CD4-positive, alpha-beta T cell treated with Interleukin-6 at 100 ng/mL for 8 hours (primary cell): ENCODE measurements at regions not wholly inside any gene's neighbourhood (a gene's known extent, or its start where the extent isn't known, plus 50 kb on each side); places are given as distances from the start of the nearest gene placed in this dataset.

ENCODE experiments used
- DNase-seq: peaks from one replicate; pipeline ENCODE4 v3.0.0-alpha.2; 2020; ENCODE audit warnings: mixed read lengths, low spot score

DNA sequence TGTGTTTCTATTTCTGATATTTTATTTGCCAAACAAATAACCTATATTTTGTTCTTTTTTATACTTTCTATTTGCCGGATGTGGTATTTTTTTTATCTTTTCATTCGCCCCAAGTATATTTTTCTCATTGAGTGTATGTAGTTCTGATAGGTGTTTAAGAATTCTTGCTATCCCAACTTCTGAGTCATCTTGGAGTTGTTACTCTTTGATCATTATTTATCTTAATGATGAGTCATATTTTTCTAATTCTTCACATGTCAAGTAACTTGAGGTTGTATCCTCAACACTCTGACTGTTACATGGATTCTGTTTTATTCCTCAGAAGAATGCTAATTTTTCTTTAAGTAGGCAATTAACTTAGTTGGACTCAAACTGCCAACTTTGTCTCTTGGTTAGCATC, 498.1 kb downstream of the TLE1 start:
- no peak for DNase-seq

GRCh38 chr9:81190659-81191058, 498.7 kb downstream of the TLE1 start:
- DNase-seq, result no peak

DNA sequence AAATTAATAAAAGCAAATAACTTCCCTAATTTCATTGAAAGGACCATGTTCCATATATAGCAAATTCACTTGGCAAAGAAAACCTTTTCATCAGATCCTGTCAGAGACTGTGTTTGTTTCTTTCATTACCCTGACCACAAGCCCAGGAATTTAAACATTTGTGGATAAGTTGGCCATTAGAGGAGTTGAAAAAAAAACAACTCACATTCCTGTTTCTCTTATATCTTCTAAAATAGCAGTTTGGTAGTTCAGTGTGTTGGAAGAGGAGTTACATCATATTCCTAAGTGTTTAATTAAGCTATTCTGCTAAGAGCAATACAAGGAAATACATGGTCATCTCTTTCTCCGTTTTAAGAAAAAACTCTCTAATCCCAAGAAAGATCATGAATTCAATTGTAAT, 505.6 kb downstream of the TLE1 start:
- DNase-seq, result no peak

DNA sequence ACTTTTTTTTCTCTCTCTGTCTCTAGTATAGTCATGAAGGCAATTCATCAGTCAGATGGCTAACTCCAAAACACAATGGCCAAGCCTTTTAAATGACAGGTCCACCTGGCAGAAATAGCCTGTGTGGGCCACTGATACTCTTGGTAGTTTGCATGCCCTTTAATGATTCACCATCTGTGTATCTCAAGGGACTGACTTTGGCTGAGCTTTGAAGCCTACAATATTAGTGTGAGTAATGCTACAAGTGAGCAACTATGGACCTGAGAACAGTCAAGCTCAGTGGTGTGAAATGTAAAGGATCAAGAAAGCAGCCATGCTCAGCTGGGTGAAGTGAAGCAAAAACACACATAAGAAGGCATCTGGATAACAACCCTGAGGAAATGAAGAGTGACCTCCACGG, 506.9 kb downstream of the TLE1 start:
- no peak for DNase-seq

GRCh38 chr9:81174023-81174422, 515.3 kb downstream of the TLE1 start:
- no peak for DNase-seq

GRCh38 chr9:81171689-81172088, 517.7 kb downstream of the TLE1 start:
- no peak for DNase-seq

GRCh38 chr9:81162361-81162760, 527.0 kb downstream of the TLE1 start:
- no peak for DNase-seq

GRCh38 chr9:81156381-81156780, 533.0 kb downstream of the TLE1 start:
- no peak for DNase-seq

DNA sequence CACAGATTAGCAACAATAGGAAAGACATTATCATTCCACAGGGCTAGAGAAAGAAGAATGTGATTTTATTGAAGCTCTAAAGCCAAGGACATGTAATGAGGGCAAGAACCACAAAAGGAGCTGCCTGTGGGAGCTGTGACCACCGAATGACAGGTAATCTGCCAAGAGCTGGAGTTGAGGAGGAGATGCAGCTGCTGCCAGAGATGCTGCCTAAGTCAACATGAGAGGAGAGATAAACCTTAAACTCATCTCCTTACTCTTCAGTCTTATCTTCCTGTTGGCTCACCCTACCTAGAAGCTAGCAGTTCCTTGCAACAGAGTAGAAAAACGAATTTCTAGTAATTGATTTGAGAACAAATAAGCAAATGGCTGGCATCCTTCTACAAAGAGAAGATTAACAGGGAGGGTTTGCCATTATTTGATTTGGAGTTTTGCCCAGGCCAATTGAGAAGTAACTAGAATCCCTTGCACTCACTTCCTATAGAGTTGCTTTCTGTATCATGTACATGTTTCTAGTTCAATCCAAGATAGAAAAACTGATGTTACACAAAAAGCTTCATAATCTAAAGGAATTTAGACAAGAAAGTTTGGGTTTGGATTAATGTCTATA, 539.2 kb downstream of the TLE1 start:
- no peak for DNase-seq

- no peak for DNase-seq
These were observed 542.5 kb downstream of the TLE1 start for GRCh38 chr9:81146684-81147337.

DNA sequence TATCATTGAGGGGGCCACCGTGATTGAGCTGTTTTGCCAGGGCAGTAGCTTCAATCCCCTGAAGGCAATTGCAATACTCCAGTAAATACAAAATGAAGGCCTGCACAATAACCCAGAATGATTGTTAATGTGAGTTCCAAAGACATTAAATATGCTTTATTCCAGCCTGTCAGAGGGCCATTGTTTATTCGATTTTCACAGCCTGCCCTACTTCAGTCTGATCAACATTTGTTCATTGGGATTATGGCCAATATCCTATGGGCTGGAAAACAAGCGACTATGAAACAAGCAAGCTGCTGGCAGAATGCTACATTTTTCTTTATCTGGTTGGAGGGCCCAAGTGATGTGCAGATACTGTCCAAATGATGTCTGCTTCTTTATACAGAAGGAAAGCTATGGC, 543.1 kb downstream of the TLE1 start:
- no peak for DNase-seq

DNA sequence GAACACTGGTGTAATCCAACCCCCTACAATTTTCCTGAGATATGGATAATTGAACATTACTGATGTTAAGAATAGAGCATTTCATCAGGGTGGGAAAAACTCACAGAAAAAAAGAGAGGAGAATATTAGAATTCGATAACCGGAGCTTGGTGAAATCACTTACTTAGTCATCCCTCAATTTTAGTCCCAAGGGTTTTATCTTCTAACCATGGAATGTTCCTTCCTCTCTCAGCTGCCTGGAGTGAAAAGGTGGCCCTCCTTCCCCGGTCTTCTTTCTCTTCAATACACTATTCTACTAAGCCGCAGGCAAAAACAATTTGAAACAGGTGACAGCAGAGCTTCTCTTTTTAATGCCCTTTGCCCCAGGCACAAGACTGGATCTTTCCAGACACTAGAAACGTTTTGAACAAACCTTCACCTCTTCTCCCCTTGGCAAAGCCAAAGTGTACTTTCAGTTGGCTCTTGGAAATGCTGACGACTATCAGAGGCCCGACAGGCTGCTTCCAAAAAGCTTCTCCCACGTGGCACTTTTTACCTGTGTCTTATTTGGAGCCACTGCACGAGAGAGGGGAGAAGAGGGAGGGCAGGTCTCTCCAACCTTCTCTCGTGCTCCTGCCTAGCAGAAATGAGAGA, 543.9 kb downstream of the TLE1 start:
- DNase-seq, result no peak

- DNase-seq, result no peak
These were observed 547.4 kb downstream of the TLE1 start for GRCh38 chr9:81141961-81142360.

DNA sequence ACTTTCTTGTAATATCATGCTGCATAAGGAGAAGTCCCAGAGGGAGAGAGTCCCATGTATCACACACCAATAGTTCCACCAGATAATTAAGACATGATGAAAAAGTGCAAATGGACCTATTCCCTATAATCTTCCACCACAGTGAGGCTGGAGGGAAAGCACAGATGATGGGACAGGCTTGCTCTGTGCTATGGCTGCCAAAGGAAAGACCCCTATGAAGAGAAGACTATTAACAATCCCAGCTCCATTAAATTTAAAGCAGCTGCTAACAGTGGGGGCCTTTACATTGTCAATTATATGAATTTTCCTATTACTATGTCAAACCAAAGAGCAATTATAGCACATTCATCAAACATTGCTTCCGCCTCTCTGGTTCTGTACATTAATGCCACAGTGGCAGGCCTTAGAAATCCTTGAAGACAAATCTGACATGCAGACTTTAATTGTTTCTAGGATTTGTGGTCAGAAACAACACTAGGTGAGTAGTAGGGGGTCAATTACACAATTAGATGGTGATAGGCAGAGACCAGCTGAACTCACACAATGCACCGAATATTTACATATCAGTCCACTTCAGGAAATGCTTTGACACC, 551.3 kb downstream of the TLE1 start:
- no peak for DNase-seq

GRCh38 chr9:81132796-81133195, 556.6 kb downstream of the TLE1 start:
- no peak for DNase-seq

DNA sequence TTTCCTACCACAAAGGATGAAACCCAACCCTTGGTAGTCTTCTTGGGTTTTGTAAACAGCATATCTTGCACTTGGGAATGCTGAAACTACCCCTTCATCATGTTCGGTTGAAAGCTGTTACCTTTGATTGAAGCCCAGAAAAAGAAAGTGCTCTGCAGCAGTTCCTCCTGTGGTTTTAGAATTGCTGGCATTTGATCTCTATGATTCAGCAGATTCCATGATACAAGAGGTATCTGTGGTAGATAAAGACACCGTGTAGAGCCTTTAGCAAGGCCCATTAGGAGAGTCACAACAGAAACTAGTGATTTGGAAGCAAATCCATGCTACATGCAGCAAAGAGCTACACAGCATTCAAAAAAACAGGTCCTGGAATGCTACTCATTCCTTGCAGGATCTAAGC, 557.0 kb downstream of the TLE1 start:
- DNase-seq, result no peak

DNA sequence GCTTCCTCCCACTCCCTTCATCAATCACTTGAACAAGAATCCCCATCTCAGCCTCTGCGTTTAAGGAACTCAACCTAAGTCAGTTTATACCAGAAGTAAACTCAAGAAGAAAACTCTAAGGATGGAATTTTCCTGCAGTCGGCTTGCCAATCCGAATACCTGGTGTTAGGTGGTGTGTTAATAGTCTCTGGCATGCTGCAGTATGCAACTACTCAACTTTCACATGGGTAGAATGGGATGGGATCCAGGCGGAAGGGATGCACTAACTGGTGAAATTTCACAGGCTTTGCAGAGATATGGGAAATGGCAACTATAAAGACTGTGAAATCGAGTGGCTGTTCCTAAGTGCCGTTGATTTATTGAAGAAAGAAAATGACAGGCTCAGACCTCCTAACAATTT, 560.6 kb downstream of the TLE1 start:
- DNase-seq, result no peak

DNA sequence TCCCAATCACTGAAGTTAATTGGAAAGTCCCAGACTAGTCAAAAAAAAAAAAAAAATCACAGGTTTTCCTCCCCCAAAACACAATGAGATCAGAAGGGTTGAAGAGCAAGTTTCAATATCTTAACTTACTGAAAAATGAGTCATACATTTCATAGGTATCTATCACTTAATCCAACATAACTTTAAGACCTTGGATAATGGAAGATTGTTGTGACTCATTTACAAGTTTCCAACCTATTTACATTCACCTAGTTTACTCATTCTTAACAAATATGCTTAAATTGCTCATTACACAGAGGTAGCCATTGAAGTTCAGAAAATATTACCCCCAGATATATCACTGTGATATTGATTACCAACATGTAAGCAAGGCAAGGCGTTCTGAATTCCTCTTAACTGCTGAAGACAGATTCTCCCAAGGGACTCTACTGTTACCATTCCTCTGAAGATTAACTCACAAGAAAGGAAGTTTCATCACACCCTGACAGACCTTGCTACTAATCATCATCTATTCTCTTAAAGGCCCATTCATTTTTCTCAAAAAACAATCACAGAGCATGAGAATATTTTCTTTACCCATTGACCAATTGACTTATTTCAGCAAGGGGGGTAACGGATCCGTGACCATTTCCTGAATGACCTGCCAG, 563.8 kb downstream of the TLE1 start:
- no peak for DNase-seq

GRCh38 chr9:81123526-81123925, 565.8 kb downstream of the TLE1 start:
- no peak for DNase-seq

DNA sequence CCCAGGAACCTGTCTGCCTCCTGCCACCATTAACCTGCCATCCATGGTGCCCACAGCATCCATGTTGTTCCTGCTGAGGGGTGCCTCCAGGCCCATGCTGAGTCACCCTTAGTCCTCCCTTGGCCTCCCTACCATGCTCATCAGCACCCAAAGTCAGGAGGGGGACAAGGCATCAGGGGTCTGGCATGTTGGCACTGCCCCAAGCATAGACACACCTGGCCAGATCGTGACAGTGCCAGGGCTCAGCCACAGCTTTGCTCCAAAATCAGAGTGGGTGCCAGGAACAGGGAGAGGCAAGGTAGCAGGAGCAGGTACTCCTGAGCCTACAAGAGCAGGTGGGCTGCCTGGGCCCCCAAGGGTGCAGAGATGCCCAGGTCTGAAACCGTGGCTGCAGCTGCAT, 566.6 kb downstream of the TLE1 start:
- no peak for DNase-seq

DNA sequence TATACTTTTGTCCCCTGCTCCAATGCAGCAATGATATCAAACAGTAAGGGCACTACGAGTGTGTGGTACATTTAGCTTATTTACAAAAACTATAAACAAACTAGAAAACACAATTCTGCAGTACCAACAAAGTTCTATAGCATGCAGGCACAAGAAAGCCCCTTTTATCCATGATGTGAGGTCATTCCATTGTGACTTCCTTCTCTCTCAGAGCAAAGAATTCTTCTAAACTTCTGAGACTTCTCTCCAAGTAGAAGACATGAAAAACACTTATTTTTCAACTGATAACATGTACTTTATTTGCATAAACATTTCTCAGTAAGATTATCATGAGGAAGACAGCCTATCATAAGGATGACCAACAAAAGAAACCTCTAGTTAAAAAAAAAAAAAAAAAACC, 569.8 kb downstream of the TLE1 start:
- DNase-seq, result no peak

- no peak for DNase-seq
These were observed 570.9 kb downstream of the TLE1 start for GRCh38 chr9:81118416-81118815.
